Endothelial cell of umbilical vein (primary cell): ENCODE measurements at regions not wholly inside any gene's neighbourhood (a gene's known extent, or its start where the extent isn't known, plus 50 kb on each side); places are given as distances from the start of the nearest gene placed in this dataset.

ENCODE experiments used
- BruUV-seq: library from RNA; stranded (reverse); fragments of 400-500 nt; replicated peaks from 2 replicates; lab custom pipeline; 2021; lab: Mats Ljungman, UMichigan
- CTCF ChIA-PET: fragments of 300-600, 350-600 bp; sonication (Branson Sonifier 250); formaldehyde crosslinking; loops from one replicate; lab custom pipeline; 2021; ENCODE audit warnings: antibody characterized with exemption, inconsistent platforms; lab: Charles Lee
- POLR2A ChIA-PET: fragments of 300-600, 350-600 bp; sonication (Branson Sonifier 250); formaldehyde crosslinking; loops from one replicate; lab custom pipeline; 2021; ENCODE audit warnings: antibody characterized with exemption, inconsistent platforms; lab: Charles Lee
- DNase-seq: peaks from one replicate; pipeline ENCODE4 v3.0.0-alpha.2; 2011; ENCODE audit warnings: low read depth, low spot score
- FAIRE-seq: peaks from 2 replicates; lab custom pipeline; 2011; peaks lifted over from hg19 to GRCh38; lab: Jason Lieb, UNC
- H2AFZ ChIP-seq: 2 replicates; pipeline ENCODE4 v1.6.0; 2012; ENCODE audit warnings: low read depth, low read length, control low read depth, inconsistent platforms
- H3K27ac ChIP-seq: 2 replicates; pipeline ENCODE4 v1.5.1; 2011; ENCODE audit warnings: low read depth, mild to moderate bottlenecking, control low read depth, low read length, moderate library complexity; ENCODE audit not compliant: insufficient read depth
- H3K27me3 ChIP-seq, 2 experiments: 2 replicates each; pipeline versions ENCODE4 v1.6.0 to v1.6.1; 2011; ENCODE audit warnings: low read length in 2 of 2, mixed read lengths in 1 of 2; ENCODE audit not compliant: control insufficient read depth in 2 of 2, insufficient read depth in 2 of 2
- H3K36me3 ChIP-seq, 2 experiments: 2 replicates in 1 of 2; 3 replicates in 1 of 2; pipeline ENCODE4 v1.5.1; 2011; ENCODE audit warnings: low read length in 2 of 2, mild to moderate bottlenecking in 1 of 2, moderate library complexity in 1 of 2; ENCODE audit not compliant: control insufficient read depth in 2 of 2, insufficient read depth in 2 of 2; ENCODE audit errors: extremely low read depth in 1 of 2
- H3K4me1 ChIP-seq: 3 replicates; pipeline ENCODE4 v1.5.1; 2011; ENCODE audit warnings: mild to moderate bottlenecking, low read length; ENCODE audit not compliant: control insufficient read depth, insufficient read depth; ENCODE audit errors: extremely low read depth
- H3K4me2 ChIP-seq: 2 replicates; pipeline ENCODE4 v1.6.1; 2011; ENCODE audit warnings: low read length, control low read depth, mixed read lengths; ENCODE audit not compliant: insufficient read depth
- H3K4me3 ChIP-seq, 3 experiments: fragments of 200-600 bp in 1 of 3; sonication (generic), shearing (Covaris generic) in 1 of 3; replicated peaks in 1 of 3; 2 replicates each; pipeline ENCODE4 v1.5.1; 2011 to 2016; ENCODE audit warnings: control low read depth in 3 of 3, low read length in 3 of 3, mild to moderate bottlenecking in 2 of 3, inconsistent platforms in 1 of 3, low read depth in 1 of 3, moderate library complexity in 1 of 3; ENCODE audit not compliant: insufficient read depth in 1 of 3
- H3K79me2 ChIP-seq: 2 replicates; pipeline ENCODE4 v1.6.0; 2012; ENCODE audit warnings: low read length, inconsistent platforms; ENCODE audit not compliant: control insufficient read depth, insufficient read depth
- H3K9ac ChIP-seq: replicated peaks from 2 replicates; pipeline ENCODE3; 2011; ENCODE audit warnings: low read length, control low read depth; ENCODE audit not compliant: insufficient read depth; ENCODE audit errors: extremely low read depth
- H3K9me1 ChIP-seq: replicated peaks from 3 replicates; pipeline ENCODE4 v1.6.0; 2011; ENCODE audit warnings: mild to moderate bottlenecking, low read length; ENCODE audit not compliant: control insufficient read depth, insufficient read depth; ENCODE audit errors: extremely low read depth
- H3K9me3 ChIP-seq: replicated peaks from 2 replicates; pipeline ENCODE4 v1.5.1; 2012; ENCODE audit warnings: low read length, inconsistent platforms; ENCODE audit not compliant: control insufficient read depth, insufficient read depth
- H4K20me1 ChIP-seq: replicated peaks from 2 replicates; pipeline ENCODE3; 2011; ENCODE audit warnings: mild to moderate bottlenecking, low read length; ENCODE audit not compliant: control insufficient read depth, insufficient read depth; ENCODE audit errors: extremely low read depth
- EZH2 ChIP-seq: IDR thresholded peaks from 2 replicates; pipeline ENCODE4 v1.6.1; 2012; ENCODE audit warnings: borderline replicate concordance, low read depth, mild to moderate bottlenecking, moderate library complexity, low read length, inconsistent platforms; ENCODE audit not compliant: severe bottlenecking
- FOS ChIP-seq: IDR thresholded peaks from 2 replicates; pipeline ENCODE4 v1.6.1; 2011; ENCODE audit warnings: mild to moderate bottlenecking, low read length, moderate library complexity, borderline replicate concordance; ENCODE audit not compliant: insufficient read depth
- GATA2 ChIP-seq: IDR thresholded peaks from 2 replicates; pipeline ENCODE4 v1.7.0; 2011; ENCODE audit warnings: low read depth, mild to moderate bottlenecking, moderate library complexity, mixed read lengths, low read length; ENCODE audit not compliant: insufficient read length, insufficient read depth
- JUN ChIP-seq: IDR thresholded peaks from 2 replicates; pipeline ENCODE4 v1.6.1; 2011; ENCODE audit warnings: borderline replicate concordance, low read depth; ENCODE audit not compliant: insufficient read length, insufficient read depth
- MYC ChIP-seq: IDR thresholded peaks from one replicate; pipeline ENCODE4 v1.6.1; 2011; ENCODE audit warnings: mild to moderate bottlenecking, low read depth, low read length
- POLR2A ChIP-seq: IDR thresholded peaks from 2 replicates; pipeline ENCODE4 v1.6.1; 2012; ENCODE audit warnings: low read depth, mild to moderate bottlenecking, control low read depth, low read length
- POLR2AphosphoS5 ChIP-seq: IDR thresholded peaks from 2 replicates; pipeline ENCODE4 v1.6.1; 2012; ENCODE audit warnings: low read depth, mild to moderate bottlenecking, control low read depth, low read length, moderate library complexity; ENCODE audit not compliant: insufficient read depth
- dilution Hi-C: fragments of 300-500 bp; cut with MboI; formaldehyde crosslinking; loops from one replicate; pipeline ENCODE4 v1.15.0; 2019; ENCODE audit warnings: low sequenced_read_pairs; ENCODE audit not compliant: extremely low pct_ligation_motif_present
- intact Hi-C: fragments of 100-400 bp; cut with micrococcal nuclease; formaldehyde crosslinking; loops from one replicate; pipeline ENCODE4 v1.10.0; 2022
- TF ChIP-seq, protein P1 (sequence below), 2 donors: IDR thresholded peaks; 1 replicate in 1 of 2; 2 replicates in 1 of 2; pipeline ENCODE4 v1.5.1; 2011; ENCODE audit warnings: low read length in 2 of 2, mild to moderate bottlenecking in 2 of 2, moderate library complexity in 2 of 2, control low read depth in 1 of 2, inconsistent platforms in 1 of 2, low read depth in 1 of 2; ENCODE audit not compliant: insufficient read depth in 1 of 2; ENCODE audit errors: extremely low read depth in 1 of 2
- TF ChIP-seq, protein P2 (sequence below): IDR thresholded peaks from 2 replicates; pipeline ENCODE4 v1.6.1; 2011; ENCODE audit not compliant: insufficient read depth, insufficient read length

DNA sequence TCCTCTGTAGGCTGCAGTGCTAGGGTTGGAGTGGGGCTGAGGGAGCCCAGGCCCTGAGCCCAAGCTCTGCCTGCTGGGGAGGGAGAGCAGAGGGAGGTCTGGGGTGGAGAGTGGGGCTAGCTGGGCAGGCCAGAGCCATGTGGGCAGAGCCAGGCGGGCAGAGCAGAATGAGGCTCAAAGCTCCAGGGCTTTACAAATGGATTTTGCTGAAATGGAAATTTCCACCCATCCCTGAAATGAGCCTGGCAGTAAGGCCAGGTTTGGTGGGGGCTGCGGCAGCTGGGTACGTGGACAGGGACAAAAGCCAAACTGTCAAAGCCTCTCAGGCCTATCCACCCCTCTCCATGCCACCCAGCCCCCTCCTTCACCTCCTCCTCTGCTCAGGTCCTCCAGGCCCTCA lies 74.2 kb upstream of the ARAP3 start:
- ChIA-PET CTCF (interaction anchor here (1.0 to 6.8 kb wide), 5 partner anchors 14 to 204 kb away, joined by 3 to 217 read pairs (median 6); partner anchors contain the start of gene PCDH1), POLR2A (no interaction called here)
- H3K27ac ChIP-seq: no peak overlapping the region
- H3K79me2 ChIP-seq: no peaks in the 10 kb centered on the region
- dilution Hi-C loops (no loop called here), intact Hi-C loops (loop anchor here (2.0 kb wide), 2 partner anchors 53 to 91 kb away; no protein-coding TSS in a partner anchor)
- H2AFZ ChIP-seq: no peak overlapping the region
- FAIRE-seq (no peak), DNase-seq (no peak)
- no peaks in the 10 kb centered on the region for H3K36me3 ChIP-seq
- no peaks in the 10 kb centered on the region for H4K20me1 ChIP-seq
- no TSS peak for BruUV-seq
- no peak overlapping the region for H3K4me3 ChIP-seq
- H3K9me3 ChIP-seq: no peaks in the 10 kb centered on the region
- no peak for TF ChIP-seq JUN
- no peak for TF ChIP-seq EZH2
- no peak for TF ChIP-seq POLR2AphosphoS5
- no peak for TF ChIP-seq GATA2
- TF ChIP-seq, protein P1, sequence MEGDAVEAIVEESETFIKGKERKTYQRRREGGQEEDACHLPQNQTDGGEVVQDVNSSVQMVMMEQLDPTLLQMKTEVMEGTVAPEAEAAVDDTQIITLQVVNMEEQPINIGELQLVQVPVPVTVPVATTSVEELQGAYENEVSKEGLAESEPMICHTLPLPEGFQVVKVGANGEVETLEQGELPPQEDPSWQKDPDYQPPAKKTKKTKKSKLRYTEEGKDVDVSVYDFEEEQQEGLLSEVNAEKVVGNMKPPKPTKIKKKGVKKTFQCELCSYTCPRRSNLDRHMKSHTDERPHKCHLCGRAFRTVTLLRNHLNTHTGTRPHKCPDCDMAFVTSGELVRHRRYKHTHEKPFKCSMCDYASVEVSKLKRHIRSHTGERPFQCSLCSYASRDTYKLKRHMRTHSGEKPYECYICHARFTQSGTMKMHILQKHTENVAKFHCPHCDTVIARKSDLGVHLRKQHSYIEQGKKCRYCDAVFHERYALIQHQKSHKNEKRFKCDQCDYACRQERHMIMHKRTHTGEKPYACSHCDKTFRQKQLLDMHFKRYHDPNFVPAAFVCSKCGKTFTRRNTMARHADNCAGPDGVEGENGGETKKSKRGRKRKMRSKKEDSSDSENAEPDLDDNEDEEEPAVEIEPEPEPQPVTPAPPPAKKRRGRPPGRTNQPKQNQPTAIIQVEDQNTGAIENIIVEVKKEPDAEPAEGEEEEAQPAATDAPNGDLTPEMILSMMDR (IDR thresholded peaks at IDR 0.05; ENCODE audit: extremely low read depth in 1 of 2, insufficient read depth in 1 of 2, low read depth in 1 of 2, low read length in 2 of 2): no peak
- TF ChIP-seq, protein P2, sequence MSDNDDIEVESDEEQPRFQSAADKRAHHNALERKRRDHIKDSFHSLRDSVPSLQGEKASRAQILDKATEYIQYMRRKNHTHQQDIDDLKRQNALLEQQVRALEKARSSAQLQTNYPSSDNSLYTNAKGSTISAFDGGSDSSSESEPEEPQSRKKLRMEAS: no peak
- no peak for TF ChIP-seq POLR2A
- no peak for TF ChIP-seq FOS
- no peak for TF ChIP-seq MYC
- no peaks in the 10 kb centered on the region for H3K9me1 ChIP-seq
- no peak overlapping the region for H3K9ac ChIP-seq
- no peaks in the 10 kb centered on the region for H3K4me1 ChIP-seq
- no peak overlapping the region for H3K4me2 ChIP-seq
- peaks cover 32 to 38% of the 10 kb centered on the region in 2 experiments for H3K27me3 ChIP-seq
